ENCODE measurements at regions not wholly inside any gene's neighbourhood (a gene's known extent, or its start where the extent isn't known, plus 50 kb on each side); places are given as distances from the start of the nearest gene placed in this dataset.

DNA sequence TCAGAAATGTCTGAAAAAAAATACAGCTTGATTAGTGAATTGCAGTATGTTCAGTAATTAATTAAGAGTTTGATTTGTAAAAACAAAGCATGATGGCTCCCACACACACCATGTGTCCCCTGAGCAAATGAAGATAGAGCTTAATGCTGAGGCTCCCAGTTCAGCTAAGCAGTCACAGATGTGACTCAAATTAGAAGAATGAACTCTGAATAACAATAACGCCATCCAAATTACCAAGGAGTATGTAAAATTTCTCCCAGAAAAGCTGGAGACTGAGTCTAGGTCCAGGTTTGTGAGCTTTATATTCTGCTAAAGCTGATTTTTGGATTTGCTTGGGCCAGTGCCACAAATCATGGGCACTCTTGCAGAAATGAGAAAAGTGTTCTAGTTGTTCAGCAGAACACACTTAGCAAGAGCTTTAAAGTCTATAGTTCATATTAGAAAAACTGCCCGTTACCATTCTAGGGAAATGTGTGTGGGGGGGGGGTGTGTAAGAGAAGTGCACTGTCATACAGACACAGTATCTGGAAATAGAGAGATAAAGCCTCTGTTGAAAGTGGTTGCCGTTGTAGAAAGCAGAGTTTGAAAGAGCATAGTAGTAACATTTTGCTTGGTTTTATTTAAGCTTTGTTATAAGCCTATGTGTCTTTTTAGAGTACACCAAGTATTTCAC, 253.1 kb downstream of the BCAT1 start (continued):
- TF ChIP-seq, protein P1, sequence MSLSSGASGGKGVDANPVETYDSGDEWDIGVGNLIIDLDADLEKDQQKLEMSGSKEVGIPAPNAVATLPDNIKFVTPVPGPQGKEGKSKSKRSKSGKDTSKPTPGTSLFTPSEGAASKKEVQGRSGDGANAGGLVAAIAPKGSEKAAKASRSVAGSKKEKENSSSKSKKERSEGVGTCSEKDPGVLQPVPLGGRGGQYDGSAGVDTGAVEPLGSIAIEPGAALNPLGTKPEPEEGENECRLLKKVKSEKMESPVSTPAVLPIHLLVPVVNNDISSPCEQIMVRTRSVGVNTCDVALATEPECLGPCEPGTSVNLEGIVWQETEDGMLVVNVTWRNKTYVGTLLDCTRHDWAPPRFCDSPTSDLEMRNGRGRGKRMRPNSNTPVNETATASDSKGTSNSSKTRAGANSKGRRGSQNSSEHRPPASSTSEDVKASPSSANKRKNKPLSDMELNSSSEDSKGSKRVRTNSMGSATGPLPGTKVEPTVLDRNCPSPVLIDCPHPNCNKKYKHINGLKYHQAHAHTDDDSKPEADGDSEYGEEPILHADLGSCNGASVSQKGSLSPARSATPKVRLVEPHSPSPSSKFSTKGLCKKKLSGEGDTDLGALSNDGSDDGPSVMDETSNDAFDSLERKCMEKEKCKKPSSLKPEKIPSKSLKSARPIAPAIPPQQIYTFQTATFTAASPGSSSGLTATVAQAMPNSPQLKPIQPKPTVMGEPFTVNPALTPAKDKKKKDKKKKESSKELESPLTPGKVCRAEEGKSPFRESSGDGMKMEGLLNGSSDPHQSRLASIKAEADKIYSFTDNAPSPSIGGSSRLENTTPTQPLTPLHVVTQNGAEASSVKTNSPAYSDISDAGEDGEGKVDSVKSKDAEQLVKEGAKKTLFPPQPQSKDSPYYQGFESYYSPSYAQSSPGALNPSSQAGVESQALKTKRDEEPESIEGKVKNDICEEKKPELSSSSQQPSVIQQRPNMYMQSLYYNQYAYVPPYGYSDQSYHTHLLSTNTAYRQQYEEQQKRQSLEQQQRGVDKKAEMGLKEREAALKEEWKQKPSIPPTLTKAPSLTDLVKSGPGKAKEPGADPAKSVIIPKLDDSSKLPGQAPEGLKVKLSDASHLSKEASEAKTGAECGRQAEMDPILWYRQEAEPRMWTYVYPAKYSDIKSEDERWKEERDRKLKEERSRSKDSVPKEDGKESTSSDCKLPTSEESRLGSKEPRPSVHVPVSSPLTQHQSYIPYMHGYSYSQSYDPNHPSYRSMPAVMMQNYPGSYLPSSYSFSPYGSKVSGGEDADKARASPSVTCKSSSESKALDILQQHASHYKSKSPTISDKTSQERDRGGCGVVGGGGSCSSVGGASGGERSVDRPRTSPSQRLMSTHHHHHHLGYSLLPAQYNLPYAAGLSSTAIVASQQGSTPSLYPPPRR (CRISPR knock-in tag; IDR thresholded peaks at IDR 0.05; ENCODE audit: borderline replicate concordance): no peak
- TF ChIP-seq ZNF133 (CRISPR knock-in tag; IDR thresholded peaks at IDR 0.05): no peak
- TF ChIP-seq MYBL2 (IDR thresholded peaks at IDR 0.05; ENCODE audit: low read depth): peak; percentile 52; the same call in 1 of the 2 replicates
- TF ChIP-seq MYBL2 (CRISPR knock-in tag; IDR thresholded peaks at IDR 0.05; ENCODE audit: borderline replicate concordance): no peak
- TF ChIP-seq TRIM28 (IDR thresholded peaks at IDR 0.05): 0 out of 2 replicates have a peak, but pooled peaks have one; percentile 17
- TF ChIP-seq TARDBP (IDR thresholded peaks at IDR 0.05): no peak
- TF ChIP-seq EHMT2 (IDR thresholded peaks at IDR 0.05): peak; percentile 65; the same call in 1 of the 2 replicates
- peak; percentile 57; the same call in 1 of the 2 replicates for TF ChIP-seq NFE2L1 (tag; IDR thresholded peaks at IDR 0.05; ENCODE audit: borderline replicate concordance, low read depth)
- TF ChIP-seq, protein P2, sequence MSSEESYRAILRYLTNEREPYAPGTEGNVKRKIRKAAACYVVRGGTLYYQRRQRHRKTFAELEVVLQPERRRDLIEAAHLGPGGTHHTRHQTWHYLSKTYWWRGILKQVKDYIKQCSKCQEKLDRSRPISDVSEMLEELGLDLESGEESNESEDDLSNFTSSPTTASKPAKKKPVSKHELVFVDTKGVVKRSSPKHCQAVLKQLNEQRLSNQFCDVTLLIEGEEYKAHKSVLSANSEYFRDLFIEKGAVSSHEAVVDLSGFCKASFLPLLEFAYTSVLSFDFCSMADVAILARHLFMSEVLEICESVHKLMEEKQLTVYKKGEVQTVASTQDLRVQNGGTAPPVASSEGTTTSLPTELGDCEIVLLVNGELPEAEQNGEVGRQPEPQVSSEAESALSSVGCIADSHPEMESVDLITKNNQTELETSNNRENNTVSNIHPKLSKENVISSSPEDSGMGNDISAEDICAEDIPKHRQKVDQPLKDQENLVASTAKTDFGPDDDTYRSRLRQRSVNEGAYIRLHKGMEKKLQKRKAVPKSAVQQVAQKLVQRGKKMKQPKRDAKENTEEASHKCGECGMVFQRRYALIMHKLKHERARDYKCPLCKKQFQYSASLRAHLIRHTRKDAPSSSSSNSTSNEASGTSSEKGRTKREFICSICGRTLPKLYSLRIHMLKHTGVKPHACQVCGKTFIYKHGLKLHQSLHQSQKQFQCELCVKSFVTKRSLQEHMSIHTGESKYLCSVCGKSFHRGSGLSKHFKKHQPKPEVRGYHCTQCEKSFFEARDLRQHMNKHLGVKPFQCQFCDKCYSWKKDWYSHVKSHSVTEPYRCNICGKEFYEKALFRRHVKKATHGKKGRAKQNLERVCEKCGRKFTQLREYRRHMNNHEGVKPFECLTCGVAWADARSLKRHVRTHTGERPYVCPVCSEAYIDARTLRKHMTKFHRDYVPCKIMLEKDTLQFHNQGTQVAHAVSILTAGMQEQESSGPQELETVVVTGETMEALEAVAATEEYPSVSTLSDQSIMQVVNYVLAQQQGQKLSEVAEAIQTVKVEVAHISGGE (CRISPR knock-in tag; IDR thresholded peaks at IDR 0.05): peak in 1 of 3 experiments; percentile 22; a peak in 1 of 6 replicates
- TF ChIP-seq HDAC3 (IDR thresholded peaks at IDR 0.05; ENCODE audit: borderline replicate concordance, partially characterized antibody): no peak
- TF ChIP-seq CCNT2 (IDR thresholded peaks at IDR 0.05; ENCODE audit: borderline replicate concordance, extremely low read depth, insufficient read length, low read depth, low read length): peak; percentile 30
- peak; percentile 62 to 77; a peak in 3 of 4 replicates for TF ChIP-seq TRIM24 (IDR thresholded peaks at IDR 0.05)
